K562 (cell line): ENCODE measurements at regions not wholly inside any gene's neighbourhood (a gene's known extent, or its start where the extent isn't known, plus 50 kb on each side); places are given as distances from the start of the nearest gene placed in this dataset.

Experiments
- CTCF ChIP-seq, 3 experiments: IDR thresholded peaks in 2 of 3; conservative IDR thresholded peaks in 1 of 3; 2 replicates each; pipeline ENCODE4 v1.5.1; 2011 to 2012; ENCODE audit warnings: low read length in 3 of 3, mild to moderate bottlenecking in 3 of 3, control low read depth in 2 of 3, improper control_type of control experiment in 1 of 3, inconsistent platforms in 1 of 3, low read depth in 1 of 3, mixed read lengths in 1 of 3, moderate library complexity in 1 of 3; ENCODE audit not compliant: insufficient read depth in 2 of 3
- EP300 ChIP-seq: IDR thresholded peaks from 2 replicates; pipeline ENCODE4 v1.6.1; 2012; ENCODE audit warnings: low read length, improper control_type of control experiment
- REST ChIP-seq, 2 experiments: fragments of 450-650 bp; formaldehyde crosslinking in 1 of 2; IDR thresholded peaks; 2 replicates each; pipeline versions ENCODE4 v1.4.0 to v1.6.1; 2014 to 2020; ENCODE audit warnings: mild to moderate bottlenecking in 2 of 2, borderline replicate concordance in 1 of 2, low read depth in 1 of 2
- TEAD2 ChIP-seq: fragments of 450-650 bp; IDR thresholded peaks from 2 replicates; pipeline ENCODE4 v1.6.1; 2016; ENCODE audit warnings: missing genetic modification characterization, control low read depth, missing compliant biosample characterization
- THAP12 ChIP-seq: fragments of 250-450 bp; sonication (Bioruptor Pico); IDR thresholded peaks from 2 replicates; pipeline ENCODE4 v1.9.0; 2021; ENCODE audit warnings: mild to moderate bottlenecking, inconsistent platforms

GRCh38 chr5:61649231-61649630, 317.2 kb downstream of the ZSWIM6 start:
- TF ChIP-seq EP300 (no peak), CTCF (IDR thresholded peaks at IDR 0.05 in 2 of 3, conservative IDR thresholded peaks at IDR 0.05 in 1 of 3; ENCODE audit: insufficient read depth in 2 of 3, low read depth in 1 of 3, low read length in 3 of 3) (no peak), THAP12 (CRISPR knock-in tag) (no peak), TEAD2 (tag) (no peak), REST (IDR thresholded peaks at IDR 0.05; ENCODE audit: borderline replicate concordance) (no peak), REST (CRISPR knock-in tag; IDR thresholded peaks at IDR 0.05; ENCODE audit: low read depth) (no peak)
